ENCODE measurements at regions not wholly inside any gene's neighbourhood (a gene's known extent, or its start where the extent isn't known, plus 50 kb on each side); places are given as distances from the start of the nearest gene placed in this dataset.

GRCh38 chr2:144074450-144074849 lies 445.5 kb downstream of the ZEB2 start:
- intact Hi-C loops (cut with DNase I), result no loop called here
- no peak for ATAC-seq (ENCODE audit: poor library complexity)
- DNase-seq, result no peak

DNA sequence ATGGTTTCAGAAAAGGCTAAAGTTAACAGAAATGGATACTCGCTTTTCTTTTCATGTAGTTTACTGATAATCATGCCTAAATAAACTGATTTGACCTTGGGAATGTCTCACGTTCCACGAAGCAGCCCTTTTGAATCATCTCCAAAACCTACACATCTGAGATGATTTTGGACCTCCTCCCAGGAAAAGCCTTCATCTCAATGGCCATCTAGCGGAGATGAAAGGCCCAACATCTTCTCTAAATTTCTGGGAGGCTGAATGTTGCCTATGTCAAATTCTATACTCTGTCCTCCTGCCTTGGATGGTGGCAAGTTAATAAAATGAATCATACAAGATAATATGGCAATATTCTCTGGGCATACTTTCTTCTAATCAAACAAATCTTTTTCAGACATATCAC lies 448.5 kb downstream of the ZEB2 start:
- no peak for ATAC-seq (ENCODE audit: poor library complexity)
- intact Hi-C loops (cut with DNase I), result no loop called here
- no peak for DNase-seq

GRCh38 chr2:144067506-144067905 lies 452.4 kb downstream of the ZEB2 start:
- intact Hi-C loops (cut with DNase I), result no loop called here
- ATAC-seq (ENCODE audit: poor library complexity), result no peak
- no peak for DNase-seq

DNA sequence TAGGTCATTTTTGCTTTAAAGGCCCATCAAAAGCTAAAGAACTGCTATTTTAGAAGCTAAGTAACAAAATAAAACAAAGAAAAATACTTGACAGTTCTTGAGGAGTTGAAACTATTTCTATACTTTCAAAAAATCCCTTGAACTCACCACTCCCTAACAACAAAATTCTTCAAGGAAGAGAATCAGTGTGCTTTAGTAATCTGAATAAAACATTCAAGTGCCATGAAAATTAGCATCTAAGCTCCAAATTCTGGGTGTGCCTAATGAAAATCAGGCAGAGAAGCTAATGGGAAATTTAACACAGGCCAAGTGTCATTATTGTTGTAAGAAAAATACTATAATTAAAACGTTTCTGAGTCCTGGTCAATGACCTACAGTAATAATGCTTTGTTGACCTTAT lies 456.3 kb downstream of the ZEB2 start:
- ATAC-seq (ENCODE audit: poor library complexity) (no peak), DNase-seq (no peak)
- intact Hi-C loops (cut with DNase I), result no loop called here

DNA sequence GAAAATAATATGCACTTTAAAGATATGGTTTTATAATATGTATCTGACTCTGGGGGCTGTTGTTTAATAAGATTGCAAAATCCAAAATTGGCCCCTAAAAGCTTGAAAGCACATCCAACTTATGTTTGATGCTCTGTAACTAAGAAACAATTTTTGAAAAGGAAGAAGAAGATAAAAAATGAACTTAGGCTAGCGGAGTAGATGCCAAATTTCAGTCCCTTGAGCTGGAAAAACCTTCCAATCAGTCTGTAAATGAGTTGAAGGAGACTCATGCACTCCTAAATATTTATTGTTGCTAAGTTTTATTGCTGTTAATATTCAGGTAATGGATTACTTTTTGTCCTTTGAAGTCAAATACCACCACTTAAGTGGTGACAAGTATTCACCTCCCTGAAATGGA lies 465.0 kb downstream of the ZEB2 start:
- DNase-seq, result no peak
- intact Hi-C loops (cut with DNase I), result no loop called here
- ATAC-seq (ENCODE audit: poor library complexity), result peak; percentile 66

- intact Hi-C loops (cut with DNase I), result no loop called here
- ATAC-seq (ENCODE audit: poor library complexity), result peak; percentile 45
- DNase-seq, result no peak
Measured at GRCh38 chr2:144052083-144052482, 467.8 kb downstream of the ZEB2 start.

DNA sequence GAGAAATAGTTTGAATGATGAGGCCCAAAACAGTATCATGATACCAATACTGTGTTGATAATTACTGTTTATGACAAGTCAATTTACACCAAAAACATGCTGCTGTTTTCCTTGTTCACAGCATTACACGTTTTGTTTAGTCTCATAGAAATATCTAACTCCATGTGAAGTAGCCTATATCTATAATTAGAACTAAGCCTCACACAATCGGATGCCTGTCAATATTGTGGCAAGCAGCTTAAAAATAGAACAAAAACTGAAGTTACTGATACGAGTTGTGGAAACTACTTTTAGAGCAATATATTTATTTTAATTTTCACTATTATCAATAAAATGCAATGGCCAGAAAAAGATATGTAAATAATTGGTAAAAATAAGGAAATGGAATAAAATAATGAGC lies 470.8 kb downstream of the ZEB2 start:
- intact Hi-C loops (cut with DNase I), result no loop called here
- ATAC-seq (ENCODE audit: poor library complexity) (peak; percentile 43), DNase-seq (no peak)

DNA sequence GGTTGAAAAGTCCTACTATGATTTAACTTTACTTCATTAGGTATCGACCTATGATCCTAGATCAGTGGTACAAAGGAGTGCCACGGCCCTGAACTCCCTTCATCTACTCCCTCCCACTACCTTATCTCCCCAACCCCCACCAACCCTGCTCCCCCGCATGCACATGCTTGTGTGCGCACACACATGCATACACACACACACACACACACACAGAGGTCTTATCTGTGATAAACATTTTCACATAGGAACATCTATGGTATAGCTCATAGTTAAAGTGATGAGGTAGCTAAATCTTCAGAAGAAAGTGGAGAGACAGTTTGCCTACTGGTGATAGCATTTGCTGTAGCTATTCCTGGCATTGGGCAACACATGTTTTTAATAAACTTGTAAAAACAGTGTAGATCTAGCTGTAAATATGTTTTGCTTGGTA lies 471.3 kb downstream of the ZEB2 start:
- no peak for DNase-seq
- no peak for ATAC-seq (ENCODE audit: poor library complexity)
- intact Hi-C loops (cut with DNase I), result no loop called here

DNA sequence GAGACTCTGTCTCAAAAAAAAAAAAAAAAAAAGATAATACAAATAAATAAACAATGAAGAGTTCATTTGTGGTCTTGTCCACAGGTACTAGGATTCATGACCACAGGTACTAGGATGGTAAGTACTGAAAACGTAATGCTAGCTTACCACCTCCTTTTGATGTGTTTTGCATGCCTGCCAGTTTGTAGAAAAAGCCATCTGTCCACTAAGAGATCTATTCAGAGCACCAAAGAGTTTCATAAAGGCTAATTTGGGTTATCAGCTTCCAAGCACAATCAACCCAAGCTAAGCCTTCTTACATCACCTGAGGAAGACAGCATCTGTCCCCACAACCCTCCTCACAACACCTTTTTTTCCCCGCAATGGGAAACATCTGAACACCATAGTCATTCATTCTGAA lies 477.2 kb downstream of the ZEB2 start:
- DNase-seq (no peak), ATAC-seq (ENCODE audit: poor library complexity) (no peak)
- intact Hi-C loops (cut with DNase I), result no loop called here

GRCh38 chr2:144041612-144042011 lies 478.3 kb downstream of the ZEB2 start:
- ATAC-seq (ENCODE audit: poor library complexity), result no peak
- DNase-seq, result no peak
- intact Hi-C loops (cut with DNase I), result no loop called here

DNA sequence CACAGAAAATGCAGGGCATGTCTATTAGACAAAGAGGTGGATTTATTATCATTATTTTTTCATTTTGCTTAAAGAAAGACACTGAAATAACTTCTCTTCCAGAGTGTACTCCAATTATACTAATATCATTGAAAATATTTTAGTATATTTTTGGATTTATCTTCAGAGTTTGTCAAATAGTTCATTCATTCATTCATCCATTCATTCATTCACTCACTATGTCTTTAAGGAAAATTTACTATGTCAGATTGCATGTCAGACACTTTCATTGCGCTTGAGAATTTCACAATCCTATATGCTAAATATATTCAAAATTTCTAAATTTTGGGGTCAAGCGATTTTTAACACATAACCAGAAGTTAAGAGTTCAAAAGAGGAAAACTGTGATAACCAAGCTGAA lies 479.1 kb downstream of the ZEB2 start:
- ATAC-seq (ENCODE audit: poor library complexity) (no peak), DNase-seq (no peak)
- intact Hi-C loops (cut with DNase I), result no loop called here

DNA sequence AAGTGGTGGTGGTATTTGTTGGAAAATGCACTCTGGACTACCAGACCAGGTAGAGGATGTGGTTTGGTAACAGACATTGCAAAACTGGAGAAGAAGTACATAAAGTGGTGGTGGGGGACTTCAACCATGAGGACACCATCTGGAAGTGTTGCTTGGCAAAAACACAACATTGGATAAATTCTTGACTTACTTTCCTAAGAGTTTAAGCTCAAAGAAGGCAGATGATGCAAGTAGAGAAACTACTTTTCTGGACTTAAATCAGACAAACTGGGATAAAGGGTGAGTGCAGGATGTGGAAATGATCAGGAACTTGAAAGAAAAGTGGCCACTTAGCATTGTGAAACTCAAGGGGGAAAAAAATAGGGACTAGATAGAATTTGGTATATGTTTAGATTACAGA lies 487.4 kb downstream of the ZEB2 start:
- ATAC-seq (ENCODE audit: poor library complexity) (no peak), DNase-seq (no peak)
- intact Hi-C loops (cut with DNase I), result no loop called here

GRCh38 chr2:144030791-144031190 lies 489.1 kb downstream of the ZEB2 start:
- intact Hi-C loops (cut with DNase I), result no loop called here
- ATAC-seq (ENCODE audit: poor library complexity), result no peak
- no peak for DNase-seq

GRCh38 chr2:144027593-144027992 lies 492.3 kb downstream of the ZEB2 start:
- ATAC-seq (ENCODE audit: poor library complexity), result no peak
- intact Hi-C loops (cut with DNase I), result no loop called here
- no peak for DNase-seq

GRCh38 chr2:144026753-144027152 lies 493.2 kb downstream of the ZEB2 start:
- intact Hi-C loops (cut with DNase I), result no loop called here
- no peak for DNase-seq
- no peak for ATAC-seq (ENCODE audit: poor library complexity)

DNA sequence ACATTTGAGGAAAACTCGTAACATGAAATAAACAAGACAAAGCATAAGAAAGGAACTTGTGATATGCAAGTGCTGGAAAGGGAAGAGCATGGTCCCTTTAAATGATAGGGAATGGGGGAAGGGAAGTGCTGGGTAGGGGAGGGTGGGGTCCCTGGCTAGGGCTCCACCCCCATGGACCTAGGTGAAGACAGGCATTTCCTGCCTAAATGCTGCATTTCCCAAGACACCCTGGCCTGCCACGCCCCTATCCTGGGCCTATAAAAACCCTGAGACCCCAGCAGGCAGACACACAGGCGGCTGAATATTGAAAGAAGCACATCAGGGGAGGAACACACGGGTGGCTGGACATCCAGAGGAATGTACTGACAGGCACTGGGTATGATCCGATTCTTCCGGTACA lies 499.9 kb downstream of the ZEB2 start:
- ATAC-seq (ENCODE audit: poor library complexity), result no peak

DNA sequence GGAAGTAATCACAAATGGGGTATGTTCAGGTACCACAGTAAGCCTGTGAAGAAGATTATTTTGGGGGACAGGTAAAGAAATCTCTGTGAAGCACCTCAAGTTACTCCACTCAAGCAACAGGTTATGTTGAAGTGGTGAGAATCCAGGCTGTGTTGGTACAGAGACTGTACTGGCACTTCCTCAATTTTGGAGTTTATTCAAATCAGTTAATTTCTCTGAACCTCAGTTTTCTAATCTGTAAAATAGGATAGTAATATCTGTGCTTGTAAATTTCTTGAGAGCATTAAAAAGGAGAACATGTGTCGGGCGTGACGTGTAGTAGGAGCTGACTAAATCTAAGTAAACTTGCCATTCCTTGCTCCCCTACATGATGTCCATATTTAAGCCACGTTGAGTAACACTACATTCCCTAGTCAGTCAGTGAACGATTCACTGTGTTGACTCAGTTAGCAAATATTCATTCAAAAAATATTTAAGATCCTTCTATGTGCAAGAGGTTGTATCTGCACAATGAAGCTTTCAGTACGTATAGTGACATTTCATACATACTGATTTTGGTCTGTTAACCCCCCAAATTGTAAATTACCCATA lies 504.2 kb downstream of the ZEB2 start:
- intact Hi-C loops (cut with DNase I), result no loop called here
- no peak for DNase-seq
- no peak for ATAC-seq (ENCODE audit: poor library complexity)

More for the DNA sequence above, 499.9 kb downstream of the ZEB2 start:
- no peak for DNase-seq
- intact Hi-C loops (cut with DNase I), result no loop called here

DNA sequence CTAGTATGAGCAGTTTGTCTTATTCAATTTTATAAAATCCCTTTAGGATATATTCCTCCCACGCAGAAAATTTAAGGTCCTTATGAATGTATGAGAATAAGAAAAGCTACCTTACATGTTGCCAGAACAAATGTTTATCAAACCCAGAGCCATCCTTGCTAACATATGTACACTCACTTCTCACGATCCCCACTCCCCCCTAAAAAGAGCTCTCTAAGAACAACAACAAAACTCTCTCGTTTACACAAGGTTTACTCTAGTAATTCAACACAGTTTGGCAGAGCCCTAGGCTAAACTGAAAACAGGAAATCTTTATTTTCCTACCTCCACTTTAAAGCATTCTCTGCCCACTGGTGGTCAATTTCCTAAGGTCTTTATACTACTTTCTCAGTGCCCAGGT lies 504.9 kb downstream of the ZEB2 start:
- intact Hi-C loops (cut with DNase I), result no loop called here
- ATAC-seq (ENCODE audit: poor library complexity) (no peak), DNase-seq (no peak)

DNA sequence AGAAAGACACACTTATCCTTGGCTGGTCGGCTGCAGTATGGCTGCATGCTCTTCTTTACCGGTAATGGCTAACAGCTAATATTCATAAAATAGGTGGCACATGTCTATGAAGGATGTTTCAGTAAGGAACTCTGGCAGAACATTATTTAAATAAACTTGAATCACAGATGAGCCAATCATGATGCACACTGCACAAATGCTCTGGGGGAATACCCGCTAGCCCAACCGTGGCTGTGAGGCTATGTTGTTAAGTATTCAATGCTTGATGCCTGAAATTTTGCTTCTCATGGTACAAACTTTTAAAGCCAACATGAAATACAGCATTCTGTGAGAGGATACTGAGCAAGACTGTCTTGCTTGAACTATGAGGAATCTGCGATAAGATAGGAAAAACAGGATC lies 505.8 kb downstream of the ZEB2 start:
- intact Hi-C loops (cut with DNase I), result no loop called here
- no peak for ATAC-seq (ENCODE audit: poor library complexity)
- no peak for DNase-seq

DNA sequence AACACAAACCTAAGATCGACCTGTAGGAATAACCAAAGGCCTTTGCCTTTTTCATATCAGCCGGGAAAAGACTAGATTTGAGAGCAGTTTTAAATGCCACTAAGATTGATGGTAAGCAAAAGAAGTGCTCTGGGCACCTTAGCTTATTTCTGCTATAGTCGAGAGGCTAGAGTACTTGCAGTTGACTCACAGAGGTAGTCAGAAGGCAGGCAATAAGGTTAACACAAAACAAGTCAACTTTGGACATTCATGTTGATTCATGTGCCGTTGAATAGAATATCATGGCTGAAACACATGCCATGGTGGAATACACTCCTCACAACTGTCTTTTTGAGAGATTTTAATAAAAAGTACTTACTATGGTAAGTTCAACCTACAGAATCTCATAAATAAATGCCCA lies 507.6 kb downstream of the ZEB2 start:
- no peak for DNase-seq
- ATAC-seq (ENCODE audit: poor library complexity), result no peak

GRCh38 chr2:144011553-144011952 lies 508.4 kb downstream of the ZEB2 start:
- intact Hi-C loops (cut with DNase I), result no loop called here
- ATAC-seq (ENCODE audit: poor library complexity) (no peak), DNase-seq (no peak)

More for the DNA sequence above, 507.6 kb downstream of the ZEB2 start:
- intact Hi-C loops (cut with DNase I), result no loop called here
